Upper lobe of left lung (tissue), 6 donors: ENCODE measurements at regions not wholly inside any gene's neighbourhood (a gene's known extent, or its start where the extent isn't known, plus 50 kb on each side); places are given as distances from the start of the nearest gene placed in this dataset.

Experiments used
- ATAC-seq, 2 donors: fragments of 200-7000 bp; cut with Tn5 transposase; one replicate each; pipeline ENCODE4 v1.9.1; 2022; ENCODE audit warnings: mild to moderate bottlenecking in 2 of 2, moderate library complexity in 2 of 2; ENCODE audit not compliant: low FRiP score in 2 of 2
- DNase-seq, 2 donors: peaks; one replicate each; pipeline ENCODE4 v3.0.0-alpha.2; 2019 to 2020
- H3K27ac ChIP-seq, 4 donors: fragments of 200-600 bp; sonication (generic); one replicate each; pipeline ENCODE4 v1.5.1; 2016 to 2019
- H3K27me3 ChIP-seq, 4 donors: fragments of 200-600 bp; sonication (generic); one replicate each; pipeline ENCODE4 v1.5.1; 2017 to 2019
- H3K36me3 ChIP-seq, 4 donors: fragments of 200-600 bp; sonication (generic); one replicate each; pipeline ENCODE4 v1.5.1; 2016 to 2019
- H3K4me1 ChIP-seq, 4 donors: fragments of 200-600 bp; sonication (generic); one replicate each; pipeline ENCODE4 v1.5.1; 2018 to 2019
- H3K4me3 ChIP-seq, 4 donors: fragments of 200-600 bp; sonication (generic); one replicate each; pipeline ENCODE4 v1.5.1; 2017 to 2019; ENCODE audit warnings: mild to moderate bottlenecking in 2 of 4, moderate library complexity in 1 of 4
- H3K9me3 ChIP-seq, 4 donors: fragments of 200-600 bp; sonication (generic); one replicate each; pipeline ENCODE4 v1.5.1; 2018 to 2019
- CTCF ChIP-seq, 6 experiments: fragments of 450-650 bp in 4 of 6; fragments of 200-600 bp in 2 of 6; sonication (generic) in 2 of 6; IDR thresholded peaks; one replicate each; pipeline ENCODE4 v1.5.1; 2016 to 2019; ENCODE audit warnings: antibody characterized with exemption in 6 of 6
- EP300 ChIP-seq, 4 donors: sonication (generic); formaldehyde crosslinking; IDR thresholded peaks; one replicate each; pipeline ENCODE4 v1.5.1; 2017; ENCODE audit warnings: antibody characterized with exemption in 4 of 4, control low read depth in 2 of 4
- POLR2A ChIP-seq, 4 donors: fragments of 450-650 bp; IDR thresholded peaks; one replicate each; pipeline ENCODE4 v1.5.1; 2016 to 2017; ENCODE audit warnings: antibody characterized with exemption in 4 of 4, mild to moderate bottlenecking in 2 of 4
- POLR2AphosphoS5 ChIP-seq, 2 donors: sonication (generic); formaldehyde crosslinking; IDR thresholded peaks; one replicate each; pipeline ENCODE4 v1.5.1; 2017; ENCODE audit warnings: antibody characterized with exemption in 2 of 2
- WGBS, 2 donors: methylation state at CpG; one replicate each; pipeline ENCODE4 v1.1.5; 2017 to 2018; 5-methylcytosine and 5-hydroxymethylcytosine counted together
- donor health status: DM: no; HTN: no; CAD: no; lungs with moderate emphysema.
- donor health status: DM: no; HTN: yes; CAD: no; lungs with severe emphysema.

GRCh38 chr5:30981576-30981975 is 211.9 kb upstream of the CDH6 start:
- TF ChIP-seq CTCF (IDR thresholded peaks at IDR 0.05) (no peak), EP300 (IDR thresholded peaks at IDR 0.05) (no peak), POLR2A (IDR thresholded peaks at IDR 0.05) (no peak), POLR2AphosphoS5 (IDR thresholded peaks at IDR 0.05) (no peak)
- Histone ChIP-seq H3K4me3 (no peak overlapping the region), H3K9me3 (no peaks in the 10 kb centered on the region), H3K4me1 (no peaks in the 10 kb centered on the region), H3K27me3 (no peaks in the 10 kb centered on the region), H3K36me3 (no peaks in the 10 kb centered on the region), H3K27ac (no peak overlapping the region)
- DNase-seq (no peak), ATAC-seq (no peak)

- Histone ChIP-seq H3K4me3 (no peak overlapping the region), H3K27me3 (no peaks in the 10 kb centered on the region), H3K27ac (no peak overlapping the region), H3K4me1 (no peaks in the 10 kb centered on the region), H3K36me3 (no peaks in the 10 kb centered on the region), H3K9me3 (no peaks in the 10 kb centered on the region)
- no peak for DNase-seq
- ATAC-seq: no peak
- TF ChIP-seq EP300 (IDR thresholded peaks at IDR 0.05) (no peak), POLR2A (IDR thresholded peaks at IDR 0.05) (no peak), POLR2AphosphoS5 (IDR thresholded peaks at IDR 0.05) (no peak), CTCF (IDR thresholded peaks at IDR 0.05) (no peak)
- 71 to 83% methylated on average over 1 of the region's 1 CpG for WGBS, 2 donors
Measured at GRCh38 chr5:30968971-30969370, 224.5 kb upstream of the CDH6 start.

- Histone ChIP-seq H3K4me1 (no peaks in the 10 kb centered on the region), H3K27me3 (no peaks in the 10 kb centered on the region), H3K4me3 (no peak overlapping the region), H3K27ac (no peak overlapping the region), H3K9me3 (no peaks in the 10 kb centered on the region), H3K36me3 (no peaks in the 10 kb centered on the region)
- DNase-seq (no peak), ATAC-seq (no peak)
- 67 to 88% methylated on average over 1 of the region's 1 CpG for WGBS, 2 donors
- no peak for TF ChIP-seq POLR2AphosphoS5 (IDR thresholded peaks at IDR 0.05)
Measured at GRCh38 chr5:30960036-30960435, 233.4 kb upstream of the CDH6 start.

GRCh38 chr5:30959238-30959637 is 234.2 kb upstream of the CDH6 start:
- no peak overlapping the region for H3K27ac ChIP-seq
- no peak overlapping the region for H3K4me3 ChIP-seq
- WGBS, 2 donors: 80 to 88% methylated on average over 3 of the region's 3 CpGs
- H3K4me1 ChIP-seq: no peaks in the 10 kb centered on the region
- DNase-seq (no peak), ATAC-seq (no peak)
- no peaks in the 10 kb centered on the region for H3K36me3 ChIP-seq
- TF ChIP-seq POLR2A (IDR thresholded peaks at IDR 0.05) (no peak), CTCF (IDR thresholded peaks at IDR 0.05) (no peak), POLR2AphosphoS5 (IDR thresholded peaks at IDR 0.05) (no peak), EP300 (IDR thresholded peaks at IDR 0.05) (no peak)
- no peaks in the 10 kb centered on the region for H3K9me3 ChIP-seq
- H3K27me3 ChIP-seq: no peaks in the 10 kb centered on the region

- 57 to 59% methylated on average over 2 of the region's 2 CpGs for WGBS, 2 donors
- H3K27ac ChIP-seq: no peak overlapping the region
Measured at GRCh38 chr5:30957591-30957990, 235.9 kb upstream of the CDH6 start.

More at GRCh38 chr5:30957591-30957990, 235.9 kb upstream of the CDH6 start:
- no peak overlapping the region for H3K4me3 ChIP-seq
- no peaks in the 10 kb centered on the region for H3K9me3 ChIP-seq
- no peaks in the 10 kb centered on the region for H3K27me3 ChIP-seq
- TF ChIP-seq POLR2AphosphoS5 (IDR thresholded peaks at IDR 0.05): no peak
- TF ChIP-seq EP300 (IDR thresholded peaks at IDR 0.05): no peak
- no peak for TF ChIP-seq CTCF (IDR thresholded peaks at IDR 0.05)
- no peak for TF ChIP-seq POLR2A (IDR thresholded peaks at IDR 0.05)
- no peaks in the 10 kb centered on the region for H3K4me1 ChIP-seq
- DNase-seq (no peak), ATAC-seq (no peak)
- H3K36me3 ChIP-seq: no peaks in the 10 kb centered on the region
